NCI-H146 treated with DMSO at 0.1 percent for 48 hours (cell line): ENCODE measurements at regions not wholly inside any gene's neighbourhood (a gene's known extent, or its start where the extent isn't known, plus 50 kb on each side); places are given as distances from the start of the nearest gene placed in this dataset.

Source experiments
- DNase-seq: peaks from one replicate; lab custom pipeline; 2025; ENCODE audit not compliant: unreplicated experiment; lab: John Stamatoyannopoulos, UW

DNA sequence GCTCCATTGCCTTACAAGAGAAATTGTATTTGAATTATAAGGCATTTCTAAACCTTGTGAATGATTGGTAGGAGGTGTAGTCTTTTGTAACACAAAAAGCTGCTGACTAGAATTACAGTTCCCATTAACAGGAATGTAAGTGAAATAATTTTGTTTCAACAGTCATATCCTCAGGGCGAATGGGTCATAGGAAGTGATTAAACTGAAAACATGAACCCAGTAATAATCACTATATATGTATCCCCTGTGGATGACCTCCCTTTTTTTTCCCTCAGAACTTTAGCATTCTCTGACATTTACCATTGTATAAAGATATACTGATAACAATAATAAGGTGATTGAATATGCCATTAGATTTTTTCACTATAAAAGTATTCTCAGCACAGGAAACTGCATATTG, 312.3 kb downstream of the ATP23 start:
- DNase-seq: no peak

- peak; percentile 13 for DNase-seq
Measured at GRCh38 chr12:58254463-58255100, 313.2 kb downstream of the ATP23 start.

DNA sequence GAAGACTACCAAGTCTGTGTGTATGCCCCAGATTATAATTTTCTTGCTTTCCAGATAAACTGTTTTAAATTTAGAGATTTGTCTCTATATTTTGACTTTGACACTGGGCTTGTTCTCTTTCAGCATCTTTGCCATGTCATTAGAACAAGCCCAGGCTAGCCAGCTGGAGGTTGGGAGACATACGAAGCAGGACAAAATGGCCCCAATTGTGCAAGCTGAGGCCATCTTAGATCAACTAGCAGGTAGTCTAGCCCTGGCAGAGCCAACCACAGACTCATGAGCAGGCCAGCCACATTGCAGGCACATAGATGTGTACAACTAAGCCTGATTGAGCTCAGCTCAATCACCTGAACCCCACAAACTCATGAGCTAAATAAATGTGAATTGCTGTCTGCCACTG, 321.4 kb downstream of the ATP23 start:
- no peak for DNase-seq

DNA sequence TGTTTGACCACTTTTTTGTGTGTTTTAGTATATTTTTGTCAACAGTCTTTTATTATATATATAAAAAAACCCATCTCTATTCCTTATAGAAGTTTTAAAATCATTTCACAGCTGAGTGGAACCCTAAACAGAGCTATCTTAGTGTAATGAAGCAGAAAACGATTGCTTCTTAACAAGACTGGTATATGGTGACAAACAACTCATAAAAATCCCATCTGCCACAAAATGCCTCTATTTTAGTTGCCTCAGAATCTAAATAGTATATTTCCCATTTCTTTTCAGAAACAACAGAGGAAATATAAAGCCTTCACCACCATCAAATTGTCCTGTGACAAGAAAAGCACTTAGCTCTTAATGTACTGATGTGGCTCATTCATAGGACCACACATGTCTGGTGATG, 322.4 kb downstream of the ATP23 start:
- DNase-seq: no peak

DNA sequence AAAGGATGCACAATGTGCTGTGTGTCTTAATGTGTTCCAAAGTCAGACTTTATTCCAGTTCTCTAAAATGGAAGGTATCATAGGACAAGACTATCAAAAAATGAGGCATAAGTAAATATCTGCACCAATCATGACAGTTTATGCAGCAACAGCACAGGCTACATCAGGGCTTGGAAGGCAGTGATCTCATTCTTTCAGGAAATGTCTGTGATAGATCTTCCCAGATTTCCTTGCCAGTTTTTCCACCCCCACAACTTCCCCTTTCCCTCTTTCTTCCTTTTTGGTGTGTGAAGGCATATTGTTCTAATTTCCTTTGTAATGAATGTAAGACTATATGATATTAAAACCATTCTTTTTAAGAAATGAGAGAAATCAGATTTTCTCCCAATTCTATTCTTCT, 326.7 kb downstream of the ATP23 start:
- no peak for DNase-seq

- DNase-seq: no peak
Measured at GRCh38 chr12:58269476-58269875, 328.1 kb downstream of the ATP23 start.

DNA sequence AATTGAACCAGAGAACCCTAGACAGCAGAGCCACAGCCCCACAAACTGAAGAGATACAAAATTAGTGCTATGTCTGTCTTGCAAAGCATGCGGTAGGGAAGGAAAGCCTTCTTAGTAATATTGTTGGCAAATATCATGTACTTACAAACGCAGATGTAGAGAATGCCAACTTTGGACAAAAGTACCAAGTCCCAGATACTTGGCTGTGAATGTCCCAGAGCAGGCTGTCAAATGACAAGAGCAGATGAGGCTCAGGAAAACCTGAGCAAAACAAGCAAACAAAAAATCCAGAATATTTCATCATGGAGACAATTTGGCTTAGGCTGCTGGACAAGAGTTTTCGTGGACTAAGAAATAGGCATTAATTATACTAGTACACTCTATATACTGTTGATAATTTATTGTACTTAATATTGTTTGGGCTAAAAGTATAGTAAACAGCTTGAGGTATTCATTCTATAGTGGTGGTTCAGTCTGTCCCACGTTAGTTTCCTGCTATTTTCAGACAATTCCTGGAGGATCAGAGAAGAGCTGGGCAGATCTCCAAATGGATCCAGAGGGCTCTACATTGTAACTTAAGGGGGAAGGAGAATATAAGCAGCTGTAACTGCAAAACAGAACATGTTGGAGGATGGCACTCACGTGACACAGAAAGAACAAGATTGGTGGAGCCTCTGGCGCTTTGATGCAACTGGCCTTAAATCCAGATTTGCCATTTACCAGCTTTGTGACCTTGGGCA, 329.8 kb downstream of the ATP23 start:
- DNase-seq: no peak

DNA sequence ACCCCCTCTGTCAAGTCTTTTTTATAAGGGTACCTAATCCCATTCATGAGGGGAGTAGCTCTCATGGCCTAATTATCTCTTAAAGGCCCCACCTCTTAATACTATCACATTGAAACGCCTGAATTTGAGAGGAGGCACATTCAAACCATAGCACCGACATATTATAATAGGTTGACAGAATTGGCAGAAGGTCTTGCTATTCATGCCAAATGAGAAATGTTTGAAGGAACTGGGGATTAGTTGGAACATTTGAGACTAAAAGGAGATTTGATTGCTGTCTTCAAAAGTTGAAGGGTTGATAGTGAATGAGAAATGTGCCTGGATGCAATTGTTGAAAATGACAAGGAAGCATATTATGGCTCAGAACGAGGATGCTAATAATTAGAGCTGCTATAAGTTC, 331.1 kb downstream of the ATP23 start:
- no peak for DNase-seq

DNA sequence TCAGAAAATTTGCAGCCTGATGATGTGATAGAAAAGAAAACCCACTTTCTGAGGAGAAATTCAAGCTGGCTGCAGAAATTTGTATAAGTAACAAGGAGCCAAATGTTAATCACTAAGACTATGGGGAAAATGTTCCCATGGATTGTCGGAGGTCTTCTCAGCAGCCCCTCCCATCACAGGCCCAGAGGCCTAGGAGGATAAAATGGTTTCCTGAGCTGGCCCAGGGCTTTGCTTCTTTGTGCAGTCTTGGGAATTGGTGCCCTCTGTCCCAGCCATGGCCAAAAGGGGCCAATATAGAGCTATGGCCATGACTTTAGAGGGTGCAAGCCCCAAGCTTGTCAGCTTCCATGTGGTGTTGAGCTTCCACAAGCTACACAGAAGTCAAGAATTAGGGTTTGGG, 335.9 kb downstream of the ATP23 start:
- DNase-seq: no peak

DNA sequence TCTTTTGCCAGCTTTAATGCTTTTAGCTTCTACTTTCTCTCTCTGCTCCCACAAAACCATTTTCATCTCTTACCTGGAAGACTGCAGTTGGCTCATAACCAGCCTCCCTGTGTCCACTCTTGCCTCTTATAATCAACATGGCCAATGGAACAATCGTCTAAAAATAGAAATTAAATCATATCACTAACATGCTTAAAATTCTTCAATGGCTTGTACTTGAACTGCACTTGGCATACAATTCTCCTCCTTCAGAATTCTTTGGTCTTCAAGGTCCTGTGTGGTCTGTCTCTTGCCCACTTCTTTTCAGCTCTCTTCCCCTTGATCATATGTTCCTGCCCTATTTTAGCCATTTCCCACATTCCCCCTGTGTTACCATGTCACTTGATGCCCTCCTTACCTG, 342.2 kb downstream of the ATP23 start:
- no peak for DNase-seq

GRCh38 chr12:58285551-58285950, 344.2 kb downstream of the ATP23 start:
- no peak for DNase-seq

GRCh38 chr12:58286353-58286752, 345.0 kb downstream of the ATP23 start:
- DNase-seq: no peak

- DNase-seq: no peak
Measured at GRCh38 chr12:58288190-58288589, 346.8 kb downstream of the ATP23 start.

- no peak for DNase-seq
Measured at GRCh38 chr12:58291106-58291505, 349.7 kb downstream of the ATP23 start.

- DNase-seq: no peak
Measured at GRCh38 chr12:58293308-58293982, 352.1 kb downstream of the ATP23 start.

DNA sequence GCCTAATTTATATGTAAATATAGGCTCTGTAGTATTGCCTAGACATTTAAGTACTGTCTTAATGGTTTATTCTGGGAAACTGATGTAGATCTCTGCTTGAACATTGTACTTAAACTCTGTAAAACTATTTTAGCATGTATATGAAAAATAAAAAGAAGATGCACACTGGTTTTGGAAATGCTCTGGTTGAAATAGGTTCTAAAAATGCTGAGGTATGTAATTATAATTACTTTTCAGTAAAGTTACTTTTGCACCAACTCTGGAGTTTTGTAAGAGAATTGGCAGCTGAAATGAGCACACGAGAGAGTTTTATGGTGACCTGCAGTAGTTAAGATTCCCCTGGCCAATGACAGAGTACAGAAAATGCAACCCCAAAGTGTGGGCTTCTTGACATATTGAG, 353.9 kb downstream of the ATP23 start:
- no peak for DNase-seq

- DNase-seq: no peak
Measured at GRCh38 chr12:58296863-58297262, 355.5 kb downstream of the ATP23 start.

DNA sequence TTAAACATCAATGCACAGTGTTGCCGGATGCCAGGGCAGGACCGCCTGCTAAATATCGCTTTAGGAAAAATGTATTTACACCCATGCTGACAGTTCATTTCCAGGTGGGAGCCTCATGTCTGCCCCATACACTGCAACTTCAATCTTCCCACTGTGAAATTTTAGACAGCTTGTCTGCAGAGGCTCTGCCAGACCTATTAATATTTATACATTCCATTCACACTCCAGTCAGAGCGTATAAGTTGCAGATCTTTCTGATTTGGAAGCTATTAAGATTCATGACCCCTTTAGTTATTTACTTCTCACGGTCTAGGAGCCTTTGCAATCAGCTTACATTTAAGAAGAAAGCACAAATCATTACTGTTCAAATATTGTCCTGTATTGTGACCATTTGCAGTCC, 357.4 kb downstream of the ATP23 start:
- no peak for DNase-seq

DNA sequence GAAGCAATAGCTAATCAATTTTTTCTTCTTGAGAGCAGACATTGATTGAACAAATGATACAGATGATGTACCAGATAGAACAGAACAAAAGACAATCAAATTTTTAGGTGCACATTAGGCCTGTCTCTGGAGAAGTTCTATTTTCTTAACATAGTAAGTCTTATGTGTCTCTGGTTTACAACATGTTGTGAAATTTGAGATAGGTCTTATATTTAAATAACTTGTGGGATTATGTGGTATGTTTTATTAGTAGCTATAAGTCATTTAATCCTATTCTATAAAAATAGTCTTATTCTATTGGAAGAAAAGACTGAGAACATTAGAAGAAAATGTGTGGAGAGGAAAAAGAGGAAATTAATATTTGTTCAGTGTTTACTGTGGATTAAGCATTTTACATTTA, 358.0 kb downstream of the ATP23 start:
- no peak for DNase-seq

DNA sequence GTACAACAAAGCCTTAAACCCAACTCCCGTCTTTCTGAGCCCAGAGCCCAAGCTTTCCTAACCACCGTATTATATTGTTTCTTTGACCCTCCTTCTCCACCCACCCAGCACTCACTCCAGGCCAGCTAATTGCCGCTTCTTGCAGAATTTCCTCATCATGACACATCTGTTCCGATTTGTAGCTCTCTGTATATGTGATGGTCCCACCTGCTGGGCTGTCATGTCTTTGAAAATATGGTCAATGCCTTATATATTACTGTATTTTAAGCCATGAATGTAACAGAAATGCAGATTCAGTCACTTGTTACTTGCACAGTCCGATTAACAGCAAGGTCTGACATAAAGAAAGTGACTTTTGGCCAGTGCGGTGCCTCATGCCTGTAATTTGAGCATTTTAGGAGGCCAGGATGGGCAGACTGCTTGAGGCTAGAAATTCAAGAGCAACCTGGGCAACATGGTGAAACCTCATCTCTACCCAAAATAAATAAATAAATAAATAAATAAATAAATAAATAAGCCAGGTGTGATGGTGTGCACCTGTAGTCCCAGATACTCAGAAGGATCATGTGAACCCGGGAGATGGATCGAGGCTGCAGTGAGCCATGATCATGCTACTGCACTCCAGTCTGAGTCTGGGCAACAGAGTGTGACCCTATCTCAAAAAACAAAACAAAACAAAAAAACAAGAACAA, 359.8 kb downstream of the ATP23 start:
- no peak for DNase-seq

DNA sequence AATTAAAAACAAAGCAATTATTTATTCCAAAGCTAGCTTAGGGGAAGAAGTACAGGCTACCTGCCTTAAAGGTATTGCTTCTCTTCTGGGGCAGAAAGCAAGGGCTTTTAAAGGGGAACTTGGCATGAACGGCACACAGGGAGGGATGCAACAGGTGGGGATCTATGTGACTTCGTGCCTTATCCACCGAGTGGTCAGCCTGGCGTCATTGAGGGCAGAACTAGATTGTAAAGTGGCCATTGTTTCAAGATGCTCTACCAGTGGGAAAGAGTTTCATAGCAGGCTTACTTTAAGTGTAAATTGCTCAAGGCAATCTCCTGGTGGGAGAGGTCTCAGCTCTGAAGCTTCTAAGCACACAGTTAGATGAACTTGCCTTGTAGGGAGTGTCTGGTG, 360.4 kb downstream of the ATP23 start:
- no peak for DNase-seq

- DNase-seq: no peak
Measured at GRCh38 chr12:58302487-58303011, 361.2 kb downstream of the ATP23 start.
